HepG2 (cell line): ENCODE measurements at regions not wholly inside any gene's neighbourhood (a gene's known extent, or its start where the extent isn't known, plus 50 kb on each side); places are given as distances from the start of the nearest gene placed in this dataset.

ENCODE experiments used
- ATAC-seq: fragments of 200-7000 bp; cut with Tn5 transposase; 3 replicates; pipeline ENCODE4 v1.9.1; 2020; ENCODE audit warnings: mild to moderate bottlenecking, moderate library complexity
- BruUV-seq: library from RNA; stranded (reverse); fragments of 400-500 nt; replicated peaks from 2 replicates; lab custom pipeline; 2021; lab: Mats Ljungman, UMichigan
- CTCF ChIA-PET: fragments of 300-600 bp; formaldehyde crosslinking; extraction: SDS; loops from one replicate; lab custom pipeline; 2021; ENCODE audit warnings: low total read pairs, inconsistent platforms, low intra/inter-chr PET ratio; lab: Yijun Ruan, JAX
- POLR2A ChIA-PET: fragments of 350-600 bp; sonication (Branson Sonifier 250); formaldehyde crosslinking; loops from one replicate; lab custom pipeline; 2020; ENCODE audit warnings: antibody characterized with exemption, inconsistent platforms; lab: Yijun Ruan, JAX
- DNase-seq: peaks from one replicate; pipeline ENCODE4 v3.0.0-alpha.2; 2015; ENCODE audit warnings: low spot score
- FAIRE-seq: peaks from 3 replicates; lab custom pipeline; 2011; peaks lifted over from hg19 to GRCh38; lab: Jason Lieb, UNC
- H2AFZ ChIP-seq: one replicate; pipeline ENCODE4 v1.6.1; 2011; ENCODE audit warnings: low read length, inconsistent platforms
- H3K27ac ChIP-seq: fragments of 300-600 bp; 3 replicates; pipeline ENCODE4 v1.8.0; 2011; ENCODE audit warnings: mixed run types, mild to moderate bottlenecking, mixed read lengths, low read length, inconsistent platforms; ENCODE audit not compliant: insufficient read depth; ENCODE audit errors: extremely low read length
- H3K27me3 ChIP-seq, 2 experiments: fragments of 200-600 bp in 1 of 2; 2 replicates in 1 of 2; 3 replicates in 1 of 2; pipeline versions ENCODE4 v1.6.0 to v1.8.0; 2011; ENCODE audit warnings: low read length in 2 of 2, mild to moderate bottlenecking in 2 of 2, moderate library complexity in 2 of 2, inconsistent platforms in 1 of 2; ENCODE audit not compliant: insufficient read depth in 2 of 2, control insufficient read depth in 1 of 2
- H3K36me3 ChIP-seq, 2 experiments: fragments of 200-600 bp in 1 of 2; replicated peaks in 1 of 2; 2 replicates in 1 of 2; 3 replicates in 1 of 2; pipeline versions ENCODE4 v1.5.1 to v1.8.0; 2011; ENCODE audit warnings: low read length in 2 of 2, inconsistent platforms in 1 of 2; ENCODE audit not compliant: insufficient read depth in 2 of 2, control insufficient read depth in 1 of 2
- H3K4me1 ChIP-seq: 2 replicates; pipeline ENCODE4 v1.5.1; 2012; ENCODE audit warnings: low read length, inconsistent platforms; ENCODE audit not compliant: insufficient read depth
- H3K4me2 ChIP-seq: 2 replicates; pipeline ENCODE4 v1.6.0; 2011; ENCODE audit warnings: low read depth, low read length, inconsistent platforms
- H3K4me3 ChIP-seq, 3 experiments: fragments of 200-600 bp in 1 of 3; sonication (generic), shearing (Covaris generic) in 1 of 3; replicated peaks in 1 of 3; 2 replicates each; pipeline ENCODE4 v1.5.1; 2011 to 2016; ENCODE audit warnings: low read length in 3 of 3, inconsistent platforms in 2 of 3, low read depth in 2 of 3, mild to moderate bottlenecking in 2 of 3, control low read depth in 1 of 3, mixed read lengths in 1 of 3; ENCODE audit not compliant: insufficient read depth in 1 of 3
- H3K79me2 ChIP-seq: one replicate; pipeline ENCODE4 v1.6.1; 2011; ENCODE audit warnings: low read length, inconsistent platforms; ENCODE audit not compliant: insufficient read depth
- H3K9ac ChIP-seq: 2 replicates; pipeline ENCODE4 v1.6.0; 2011; ENCODE audit warnings: mild to moderate bottlenecking, low read depth, low read length, inconsistent platforms; ENCODE audit not compliant: insufficient read depth
- H3K9me3 ChIP-seq: 2 replicates; pipeline ENCODE4 v1.5.1; 2012; ENCODE audit warnings: mild to moderate bottlenecking, low read length
- H4K20me1 ChIP-seq: 2 replicates; pipeline ENCODE4 v1.6.0; 2011; ENCODE audit warnings: inconsistent platforms, mild to moderate bottlenecking, low read length, moderate library complexity; ENCODE audit not compliant: insufficient read depth
- CENPX ChIP-seq: sonication (generic); formaldehyde crosslinking; IDR thresholded peaks from 2 replicates; pipeline ENCODE4 v1.9.0; 2021; ENCODE audit warnings: mild to moderate bottlenecking, missing genetic modification reagents, moderate library complexity
- ELF1 ChIP-seq: sonication (generic); formaldehyde crosslinking; IDR thresholded peaks from 2 replicates; pipeline ENCODE4 v1.4.0; 2020; ENCODE audit warnings: missing genetic modification reagents
- MNT ChIP-seq: fragments of 450-650 bp; IDR thresholded peaks from 2 replicates; pipeline ENCODE4 v1.6.1; 2016
- PAWR ChIP-seq: sonication (generic); formaldehyde crosslinking; IDR thresholded peaks from 2 replicates; pipeline ENCODE4 v1.4.0; 2020; ENCODE audit warnings: missing genetic modification reagents, mild to moderate bottlenecking, borderline replicate concordance
- ZBTB21 ChIP-seq: sonication (generic); formaldehyde crosslinking; IDR thresholded peaks from 2 replicates; pipeline ENCODE4 v1.4.0; 2020; ENCODE audit warnings: missing genetic modification reagents
- ZNF282 ChIP-seq: fragments of 450-650 bp; IDR thresholded peaks from 2 replicates; pipeline ENCODE4 v1.6.1; 2018; ENCODE audit not compliant: partially characterized antibody
- ZNF672 ChIP-seq: sonication (generic); formaldehyde crosslinking; IDR thresholded peaks from 2 replicates; pipeline ENCODE4 v1.8.1; 2022; ENCODE audit warnings: missing genetic modification reagents
- ZSCAN30 ChIP-seq: sonication (generic); formaldehyde crosslinking; IDR thresholded peaks from 2 replicates; pipeline ENCODE4 v1.5.0; 2020; ENCODE audit warnings: mild to moderate bottlenecking, missing genetic modification reagents
- WGBS: methylation state at CpG from one replicate; pipeline ENCODE4 v1.1.6; 2017; ENCODE audit warnings: low lambda C conversion rate; 5-methylcytosine and 5-hydroxymethylcytosine counted together
- in situ Hi-C: cut with HindIII; loops from 2 replicates; pipeline ENCODE4 v1.10.0; 2017; ENCODE audit warnings: low pct_unique_long_range_greater_than_20kb; ENCODE audit not compliant: extremely low pct_ligation_motif_present
- intact Hi-C: fragments of 100-400 bp; cut with micrococcal nuclease; formaldehyde crosslinking; loops from one replicate; pipeline ENCODE4 v1.10.0; 2022; ENCODE audit not compliant: unreplicated experiment

GRCh38 chr11:30758946-30759504 is 172.9 kb upstream of the MPPED2 start:
- in situ Hi-C loops = no loop called here
- FAIRE-seq = no peak

GRCh38 chr11:30758518-30758917 is 172.4 kb upstream of the MPPED2 start:
- in situ Hi-C loops = no loop called here
- Histone ChIP-seq H3K4me2 (no peak overlapping the region), H2AFZ (no peak overlapping the region), H3K4me1 (no peaks in the 10 kb centered on the region), H3K36me3 (no peaks in the 10 kb centered on the region), H4K20me1 (no peaks in the 10 kb centered on the region), H3K27me3 (no peaks in the 10 kb centered on the region), H3K9me3 (no peaks in the 10 kb centered on the region), H3K4me3 (no peak overlapping the region), H3K9ac (no peak overlapping the region), H3K27ac (no peak overlapping the region), H3K79me2 (no peaks in the 10 kb centered on the region)
- ATAC-seq = no peak
- ChIA-PET POLR2A (no interaction called here), CTCF (no interaction called here)
- TF ChIP-seq ZBTB21 (no peak), ZNF282 (no peak)
- no TSS peak for BruUV-seq
- FAIRE-seq = no peak
- WGBS = 0% methylated on average over 1 of the region's 1 CpG
- intact Hi-C loops = no loop called here
- DNase-seq = no peak

More at GRCh38 chr11:30758946-30759504, 172.9 kb upstream of the MPPED2 start:
- CTCF ChIA-PET = no interaction called here
- 35% methylated on average over 9 of the region's 11 CpGs for WGBS
- intact Hi-C loops = no loop called here
- H3K9me3 ChIP-seq = no peaks in the 10 kb centered on the region
- POLR2A ChIA-PET = no interaction called here
- H3K4me1 ChIP-seq = no peaks in the 10 kb centered on the region
- H3K4me3 ChIP-seq = no peak overlapping the region
- no TSS peak for BruUV-seq
- no peak for DNase-seq
- no peak for ATAC-seq
- no peaks in the 10 kb centered on the region for H3K36me3 ChIP-seq
- no peak for TF ChIP-seq CENPX (CRISPR knock-in tag)
- no peak for TF ChIP-seq ZSCAN30
- TF ChIP-seq ELF1 (CRISPR knock-in tag) = no peak
- TF ChIP-seq MNT = no peak
- TF ChIP-seq PAWR (CRISPR knock-in tag) = no peak
- TF ChIP-seq ZNF672 (CRISPR knock-in tag) = no peak
- no peaks in the 10 kb centered on the region for H3K79me2 ChIP-seq
- no peak overlapping the region for H3K9ac ChIP-seq
- H3K4me2 ChIP-seq = no peak overlapping the region
- no peak overlapping the region for H3K27ac ChIP-seq
- no peaks in the 10 kb centered on the region for H4K20me1 ChIP-seq
- H3K27me3 ChIP-seq = no peaks in the 10 kb centered on the region
- H2AFZ ChIP-seq = no peak overlapping the region
